ENCODE measurements at regions not wholly inside any gene's neighbourhood (a gene's known extent, or its start where the extent isn't known, plus 50 kb on each side); places are given as distances from the start of the nearest gene placed in this dataset.

DNA sequence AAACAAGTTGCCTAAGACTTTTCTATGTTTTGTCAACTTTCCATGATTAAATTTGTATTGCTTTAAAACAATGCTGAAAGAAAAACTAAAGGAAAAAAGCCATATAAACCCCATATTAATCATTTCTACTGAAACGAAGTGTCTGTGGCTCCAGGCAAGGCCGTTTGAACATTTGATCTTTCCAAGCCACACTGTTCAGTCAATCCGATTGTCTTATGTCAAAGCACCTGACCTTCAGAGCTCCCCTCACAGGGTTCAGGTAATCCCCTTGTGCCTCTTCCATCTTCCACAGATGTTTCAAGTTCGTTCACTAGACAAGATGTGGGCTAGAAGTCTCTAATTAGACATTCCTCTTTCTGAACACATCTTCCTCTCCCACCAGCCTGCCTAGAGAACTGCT lies 177.1 kb upstream of the NUDT10 start:
- no peaks in the 10 kb centered on the region for H3K27me3 ChIP-seq (ENCODE audit: insufficient read depth, low read length)
- H4K91ac ChIP-seq (ENCODE audit: insufficient read length, low read depth, low read length) = no peak overlapping the region
- H3T11ph ChIP-seq (ENCODE audit: low read length) = no peak overlapping the region
- no peak overlapping the region for H3K4me2 ChIP-seq (ENCODE audit: insufficient read depth, insufficient read length, low read length)
- no peak overlapping the region for H2BK20ac ChIP-seq (ENCODE audit: low read depth, low read length, poor library complexity, severe bottlenecking)
- H3K9ac ChIP-seq (ENCODE audit: extremely low read depth, insufficient read length, low read length) = no peak overlapping the region
- H3K23me2 ChIP-seq (ENCODE audit: insufficient read length, low read depth, low read length, poor library complexity, severe bottlenecking) = no peaks in the 10 kb centered on the region
- H3K79me1 ChIP-seq (ENCODE audit: insufficient read depth, low read depth, low read length, poor library complexity, severe bottlenecking) = no peaks in the 10 kb centered on the region
- H3K4me3 Mint-ChIP-seq = no peak overlapping the region
- DNase-seq = no peak
- H3K9me3 ChIP-seq (ENCODE audit: control insufficient read depth, low read depth, low read length) = peaks cover 28% of the 10 kb centered on the region
- no peak overlapping the region for H3K4ac ChIP-seq (ENCODE audit: low read depth, low read length)
- no peaks in the 10 kb centered on the region; the same call in 1 of the 2 replicates for H3K27me3 Mint-ChIP-seq (ENCODE audit: low read depth)
- H2BK120ac ChIP-seq (ENCODE audit: low read depth, low read length, poor library complexity, severe bottlenecking) = no peak overlapping the region
- peaks cover 0 to 3% (median 2%) of the 10 kb centered on the region in 3 experiments; a peak in 3 of 7 replicates for H3K36me3 Mint-ChIP-seq (ENCODE audit: insufficient read depth in 1 of 3, low read depth in 3 of 3)
- no peaks in the 10 kb centered on the region for H3K79me2 ChIP-seq (ENCODE audit: insufficient read depth, low read length)
- no CpG with 5 or more reads among the region's 4 CpGs for WGBS (ENCODE audit: extremely low coverage, insufficient read length, low lambda C conversion rate)
- no peak overlapping the region for H2BK5ac ChIP-seq (ENCODE audit: insufficient read length, low read length)
- no peak overlapping the region for H3K56ac ChIP-seq (ENCODE audit: insufficient read length, low read depth, low read length)
- no peak overlapping the region for H3K27ac ChIP-seq (ENCODE audit: insufficient read length, low read depth, low read length)
- no peak overlapping the region for H3K27ac Mint-ChIP-seq
- H3K23ac ChIP-seq (ENCODE audit: insufficient read length, low read depth, low read length) = no peak overlapping the region
- no peak overlapping the region for H3K18ac ChIP-seq (ENCODE audit: insufficient read length, low read depth, low read length)
- H2AK5ac ChIP-seq (ENCODE audit: insufficient read length, low read length) = no peak overlapping the region
- H3K9me3 Mint-ChIP-seq = peaks cover 61 to 62% of the 10 kb centered on the region in 2 experiments
- TF ChIP-seq, protein P1, sequence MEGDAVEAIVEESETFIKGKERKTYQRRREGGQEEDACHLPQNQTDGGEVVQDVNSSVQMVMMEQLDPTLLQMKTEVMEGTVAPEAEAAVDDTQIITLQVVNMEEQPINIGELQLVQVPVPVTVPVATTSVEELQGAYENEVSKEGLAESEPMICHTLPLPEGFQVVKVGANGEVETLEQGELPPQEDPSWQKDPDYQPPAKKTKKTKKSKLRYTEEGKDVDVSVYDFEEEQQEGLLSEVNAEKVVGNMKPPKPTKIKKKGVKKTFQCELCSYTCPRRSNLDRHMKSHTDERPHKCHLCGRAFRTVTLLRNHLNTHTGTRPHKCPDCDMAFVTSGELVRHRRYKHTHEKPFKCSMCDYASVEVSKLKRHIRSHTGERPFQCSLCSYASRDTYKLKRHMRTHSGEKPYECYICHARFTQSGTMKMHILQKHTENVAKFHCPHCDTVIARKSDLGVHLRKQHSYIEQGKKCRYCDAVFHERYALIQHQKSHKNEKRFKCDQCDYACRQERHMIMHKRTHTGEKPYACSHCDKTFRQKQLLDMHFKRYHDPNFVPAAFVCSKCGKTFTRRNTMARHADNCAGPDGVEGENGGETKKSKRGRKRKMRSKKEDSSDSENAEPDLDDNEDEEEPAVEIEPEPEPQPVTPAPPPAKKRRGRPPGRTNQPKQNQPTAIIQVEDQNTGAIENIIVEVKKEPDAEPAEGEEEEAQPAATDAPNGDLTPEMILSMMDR (conservative IDR thresholded peaks at IDR 0.05) = no peak
- H2BK15ac ChIP-seq (ENCODE audit: low read depth, low read length) = no peak overlapping the region
- H4K20me1 ChIP-seq (ENCODE audit: control insufficient read depth, insufficient read depth, insufficient read length) = no peaks in the 10 kb centered on the region
- H4K5ac ChIP-seq (ENCODE audit: insufficient read length, low read depth, low read length) = no peak overlapping the region
- no peak overlapping the region for H2AFZ ChIP-seq (ENCODE audit: low read length)
- no peak overlapping the region for H2BK12ac ChIP-seq (ENCODE audit: insufficient read length, low read depth, low read length)
- no peak overlapping the region for H4K8ac ChIP-seq (replicated peaks; ENCODE audit: insufficient read length, low read depth, low read length)
- no peaks in the 10 kb centered on the region for H3K4me1 ChIP-seq (ENCODE audit: insufficient read depth, low read length)
- no peaks in the 10 kb centered on the region for H3K4me1 Mint-ChIP-seq
- no peak overlapping the region for H3K14ac ChIP-seq (ENCODE audit: insufficient read depth, low read length)
